K562 (cell line): ENCODE measurements at regions not wholly inside any gene's neighbourhood (a gene's known extent, or its start where the extent isn't known, plus 50 kb on each side); places are given as distances from the start of the nearest gene placed in this dataset.

Experiments used
- ATAC-seq: fragments of 200-7000 bp; cut with Tn5 transposase; 3 replicates; pipeline ENCODE4 v1.9.1; 2020; ENCODE audit warnings: moderate library complexity
- BruUV-seq: library from RNA; stranded (reverse); fragments of 400-500 nt; replicated peaks from 2 replicates; lab custom pipeline; 2021; lab: Mats Ljungman, UMichigan
- CTCF ChIA-PET: fragments of 300-600 bp; formaldehyde crosslinking; extraction: SDS; loops from one replicate; lab custom pipeline; 2021; ENCODE audit warnings: low intra/inter-chr PET ratio; lab: Yijun Ruan, JAX
- POLR2A ChIA-PET: fragments of 300-600, 350-650 bp; sonication (Branson Sonifier 250); formaldehyde crosslinking; extraction: SDS; loops from one replicate; lab custom pipeline; 2021; ENCODE audit warnings: antibody characterized with exemption, inconsistent platforms; lab: Yijun Ruan, JAX
- DNase-seq, 4 experiments: peaks; one replicate each; pipeline versions ENCODE4 v3.0.0 to v3.0.0-alpha.2; 2011 to 2018; ENCODE audit warnings: low spot score in 3 of 4, mixed read lengths in 3 of 4; ENCODE audit errors: extremely low read depth in 1 of 4
- FAIRE-seq: peaks from 2 replicates; lab custom pipeline; 2011; peaks lifted over from hg19 to GRCh38; lab: Jason Lieb, UNC
- H2AFZ ChIP-seq: 2 replicates; pipeline ENCODE4 v1.6.0; 2011; ENCODE audit warnings: low read depth, low read length, control low read depth, inconsistent platforms
- H3K27ac ChIP-seq: fragments of 200-600 bp; 3 replicates; pipeline ENCODE4 v1.8.0; 2011; ENCODE audit warnings: low read depth, mild to moderate bottlenecking, control low read depth, inconsistent platforms, low read length, moderate library complexity, mixed read lengths; ENCODE audit errors: extremely low read depth
- H3K27me3 ChIP-seq, 2 experiments: fragments of 300-600 bp in 1 of 2; 2 replicates in 1 of 2; 3 replicates in 1 of 2; pipeline versions ENCODE4 v1.6.0 to v1.8.0; 2011; ENCODE audit warnings: inconsistent platforms in 2 of 2, low read length in 2 of 2, mild to moderate bottlenecking in 1 of 2, mixed read lengths in 1 of 2, moderate library complexity in 1 of 2; ENCODE audit not compliant: control insufficient read depth in 2 of 2, insufficient read depth in 2 of 2
- H3K36me3 ChIP-seq: fragments of 300-600 bp; 3 replicates; pipeline ENCODE4 v1.8.0; 2011; ENCODE audit warnings: mild to moderate bottlenecking, low read length, inconsistent platforms; ENCODE audit not compliant: control insufficient read depth, insufficient read depth
- H3K4me1 ChIP-seq, 2 experiments: fragments of 200-600 bp in 1 of 2; replicated peaks in 1 of 2; 2 replicates in 1 of 2; 3 replicates in 1 of 2; pipeline versions ENCODE4 v1.5.1 to v1.8.0; 2011; ENCODE audit warnings: inconsistent platforms in 2 of 2, low read length in 2 of 2, mild to moderate bottlenecking in 1 of 2, mixed read lengths in 1 of 2, moderate library complexity in 1 of 2; ENCODE audit not compliant: control insufficient read depth in 2 of 2, insufficient read depth in 2 of 2
- H3K4me2 ChIP-seq: 2 replicates; pipeline ENCODE4 v1.6.1; 2011; ENCODE audit warnings: low read length, control low read depth, inconsistent platforms, mixed read lengths; ENCODE audit not compliant: insufficient read depth
- H3K4me3 ChIP-seq: fragments of 200-600 bp; sonication (generic), shearing (Covaris generic); 2 replicates; pipeline ENCODE4 v1.5.1; 2016; ENCODE audit warnings: control low read depth, inconsistent platforms
- H3K79me2 ChIP-seq: fragments of 200-600 bp; 3 replicates; pipeline ENCODE4 v1.8.0; 2011; ENCODE audit warnings: low read length, inconsistent platforms; ENCODE audit not compliant: control insufficient read depth, insufficient read depth
- H3K9ac ChIP-seq, 2 experiments: 2 replicates each; pipeline versions ENCODE4 v1.6.0 to v1.6.1; 2011; ENCODE audit warnings: low read depth in 2 of 2, low read length in 2 of 2, control low read depth in 1 of 2, inconsistent platforms in 1 of 2, mild to moderate bottlenecking in 1 of 2, mixed read lengths in 1 of 2; ENCODE audit not compliant: insufficient read depth in 1 of 2
- H3K9me1 ChIP-seq: one replicate; pipeline ENCODE4 v1.6.0; 2011; ENCODE audit warnings: inconsistent platforms, mild to moderate bottlenecking, low read length, moderate library complexity; ENCODE audit not compliant: control insufficient read depth, insufficient read depth
- H3K9me3 ChIP-seq: replicated peaks from 2 replicates; pipeline ENCODE4 v1.5.1; 2011; ENCODE audit warnings: low read depth, low read length, inconsistent platforms; ENCODE audit not compliant: control insufficient read depth, insufficient read depth
- H4K20me1 ChIP-seq: replicated peaks from 2 replicates; pipeline ENCODE4 v1.6.1; 2011; ENCODE audit warnings: low read length, inconsistent platforms, mixed read lengths; ENCODE audit not compliant: control insufficient read depth, insufficient read depth
- E2F3 ChIP-seq: fragments of 250-450 bp; sonication (Bioruptor Pico); IDR thresholded peaks from 2 replicates; pipeline ENCODE4 v1.4.0; 2020; ENCODE audit warnings: mild to moderate bottlenecking
- ELF1 ChIP-seq: fragments of 200-800 bp; sonication (Bioruptor generic); IDR thresholded peaks from 2 replicates; pipeline ENCODE4 v1.6.1; 2016; ENCODE audit warnings: missing genetic modification characterization, missing compliant biosample characterization
- FOXK1 ChIP-seq: sonication (generic); formaldehyde crosslinking; IDR thresholded peaks from 2 replicates; pipeline ENCODE4 v1.8.0; 2022; ENCODE audit warnings: missing genetic modification reagents, mild to moderate bottlenecking, borderline replicate concordance
- GATAD2A ChIP-seq: fragments of 450-650 bp; IDR thresholded peaks from 2 replicates; pipeline ENCODE4 v1.6.1; 2017
- KDM2B ChIP-seq: fragments of 250-450 bp; sonication (Bioruptor Pico); IDR thresholded peaks from 2 replicates; pipeline ENCODE4 v1.8.0; 2021; ENCODE audit warnings: mild to moderate bottlenecking, moderate library complexity
- KDM5B ChIP-seq: fragments of 200-600 bp; sonication (generic); IDR thresholded peaks from 2 replicates; pipeline ENCODE4 v1.6.1; 2012; ENCODE audit warnings: low read depth, mild to moderate bottlenecking, moderate library complexity, low read length, control low read depth, inconsistent platforms; ENCODE audit not compliant: insufficient replicate concordance
- PCBP1 ChIP-seq: fragments of 200-400 bp; formaldehyde crosslinking; IDR thresholded peaks from 2 replicates; pipeline ENCODE4 v1.6.1; 2018; ENCODE audit warnings: mild to moderate bottlenecking, low read depth, low read length; ENCODE audit not compliant: poor library complexity, severe bottlenecking
- PHF21A ChIP-seq: fragments of 450-650 bp; IDR thresholded peaks from 2 replicates; pipeline ENCODE4 v1.6.1; 2017; ENCODE audit warnings: low read depth, borderline replicate concordance
- RBBP5 ChIP-seq: fragments of 200-600 bp; sonication (generic); IDR thresholded peaks from 2 replicates; pipeline ENCODE4 v1.6.1; 2012; ENCODE audit warnings: borderline replicate concordance, mild to moderate bottlenecking, low read length, control low read depth, inconsistent platforms; ENCODE audit not compliant: insufficient read depth, poor library complexity, severe bottlenecking
- RBM34 ChIP-seq: fragments of 200-400 bp; formaldehyde crosslinking; IDR thresholded peaks from 2 replicates; pipeline ENCODE4 v1.6.1; 2018; ENCODE audit warnings: low read length, borderline replicate concordance; ENCODE audit not compliant: insufficient read depth
- SPI1 ChIP-seq: IDR thresholded peaks from 2 replicates; pipeline ENCODE4 v1.6.1; 2011; ENCODE audit warnings: low read depth, low read length, control low read depth, borderline replicate concordance
- TAF7 ChIP-seq: fragments of 450-650 bp; IDR thresholded peaks from 2 replicates; pipeline ENCODE4 v1.6.1; 2016; ENCODE audit warnings: missing genetic modification characterization, missing compliant biosample characterization
- TSC22D4 ChIP-seq: fragments of 450-650 bp; IDR thresholded peaks from 2 replicates; pipeline ENCODE4 v1.6.1; 2016; ENCODE audit warnings: missing genetic modification characterization, missing biosample characterization, control low read depth
- ZKSCAN1 ChIP-seq: fragments of 150-350 bp; IDR thresholded peaks from 2 replicates; pipeline ENCODE4 v1.6.1; 2016; ENCODE audit warnings: low read depth, low read length
- ZNF668 ChIP-seq: fragments of 250-450 bp; sonication (Bioruptor Pico); IDR thresholded peaks from 2 replicates; pipeline ENCODE4 v1.8.0; 2022; ENCODE audit warnings: mild to moderate bottlenecking, inconsistent platforms
- WGBS: fragments of 100-300 bp; shearing (Covaris generic); methylation state at CpG from one replicate; pipeline ENCODE4 v1.1.6; 2016; ENCODE audit warnings: low coverage, mixed read lengths; ENCODE audit not compliant: insufficient coverage; ENCODE audit errors: missing lambda C conversion rate; 5-methylcytosine and 5-hydroxymethylcytosine counted together
- in situ Hi-C: fragments of 300-500 bp; cut with MboI; formaldehyde crosslinking; loops from 4 replicates; pipeline ENCODE4 v1.15.0; 2018; ENCODE audit warnings: inconsistent platforms, mixed read lengths
- intact Hi-C: fragments of 100-400 bp; cut with micrococcal nuclease; formaldehyde crosslinking; loops from 2 replicates; pipeline ENCODE4 v1.14.2; 2022
- TF ChIP-seq, protein P1 (sequence below): sonication (generic); formaldehyde crosslinking; IDR thresholded peaks from 2 replicates; pipeline ENCODE4 v1.9.0; 2022; ENCODE audit warnings: mild to moderate bottlenecking, missing genetic modification reagents
- TF ChIP-seq, protein P2 (sequence below): fragments of 450-650 bp; IDR thresholded peaks from 2 replicates; pipeline ENCODE4 v1.6.1; 2017; ENCODE audit warnings: antibody characterized with exemption
- TF ChIP-seq, protein P3 (sequence below), 2 experiments: IDR thresholded peaks; 2 replicates each; pipeline ENCODE4 v1.6.1; 2011; ENCODE audit warnings: borderline replicate concordance in 1 of 2, control low read depth in 1 of 2, low read depth in 1 of 2, low read length in 1 of 2, mild to moderate bottlenecking in 1 of 2, mixed read lengths in 1 of 2, moderate library complexity in 1 of 2; ENCODE audit not compliant: insufficient read depth in 1 of 2, insufficient read length in 1 of 2, poor library complexity in 1 of 2, severe bottlenecking in 1 of 2; ENCODE audit errors: extremely low read depth in 1 of 2

DNA sequence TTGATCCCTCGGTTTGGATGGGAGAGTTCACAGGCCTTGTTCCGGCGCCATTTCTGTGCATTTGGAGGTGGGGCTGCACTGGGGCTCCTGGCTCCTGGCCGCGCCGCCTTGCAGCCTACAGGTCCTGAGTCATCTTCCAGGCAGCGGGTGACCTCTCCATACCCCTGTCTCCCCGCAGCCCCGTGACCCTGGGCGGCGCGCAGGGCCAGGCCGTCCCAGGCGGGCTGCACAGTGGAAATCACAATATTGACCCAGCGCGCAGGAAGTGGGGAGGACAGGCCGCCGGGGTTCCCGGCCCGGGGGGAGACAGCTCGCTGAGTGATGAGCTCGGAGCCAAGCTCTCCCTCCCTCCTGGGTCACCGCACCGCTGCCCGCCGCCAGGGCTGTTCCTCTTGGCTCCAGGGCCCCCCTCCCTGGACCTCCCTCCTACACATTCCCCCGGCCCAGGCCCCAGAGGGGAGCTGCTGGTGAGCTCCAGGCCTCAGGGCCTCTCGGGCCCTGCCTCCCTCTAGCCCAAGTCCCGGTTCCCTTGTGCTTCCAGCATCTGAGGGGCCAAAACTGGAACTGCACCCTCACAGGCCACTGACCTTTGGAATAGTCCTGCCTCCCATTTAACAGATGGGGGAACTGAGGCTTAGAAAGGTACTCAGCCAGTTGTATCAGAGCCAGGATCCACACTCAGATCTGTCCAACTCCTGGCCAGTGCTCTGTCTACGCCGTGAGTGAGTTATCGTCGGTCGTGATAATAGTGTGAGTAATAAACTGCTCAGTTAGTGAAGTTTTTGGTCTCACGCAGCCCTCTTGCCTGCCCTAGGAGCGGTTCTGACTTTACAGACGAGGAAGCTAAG is 142.9 kb upstream of the WNT4 start (continued):
- TF ChIP-seq RBBP5 = no peak
- TF ChIP-seq ZNF668 (CRISPR knock-in tag) = no peak
- TF ChIP-seq PCBP1 = no peak
- TF ChIP-seq RBM34 = no peak
- no peak for TF ChIP-seq TSC22D4

DNA sequence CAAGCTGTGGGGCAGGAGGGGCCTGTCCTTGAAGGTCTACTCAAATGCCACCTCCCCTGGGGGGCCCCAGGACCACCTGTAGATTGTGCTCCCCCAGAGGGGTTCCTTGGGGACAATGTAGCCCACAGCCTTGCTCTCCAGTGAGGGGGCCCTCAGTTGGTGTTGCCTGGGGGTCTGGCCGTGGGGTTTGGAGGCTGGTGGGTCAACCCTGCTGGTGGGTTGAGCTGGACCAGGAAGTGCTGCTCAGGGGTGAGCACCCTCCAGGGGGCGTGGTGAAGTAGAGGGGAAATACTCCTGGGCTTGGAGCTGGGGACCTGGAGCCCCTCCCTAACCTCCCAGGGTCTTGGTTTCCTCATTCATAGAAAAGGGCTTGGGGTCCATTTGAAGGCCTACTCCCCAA is 143.6 kb upstream of the WNT4 start:
- no peaks in the 10 kb centered on the region for H4K20me1 ChIP-seq
- H3K9ac ChIP-seq = peak overlapping the region in 1 of 2 experiments; percentile 37; a peak in 1 of 4 replicates
- BruUV-seq = no TSS peak
- POLR2A ChIA-PET = interaction anchor here (0.6 to 1.1 kb wide), 2 partner anchors 39 to 1345 kb away, joined by 3 to 5 read pairs; no protein-coding TSS in a partner anchor
- ATAC-seq (peak; percentile 25; the same call in 1 of the 3 replicates), FAIRE-seq (no peak), DNase-seq (peak; percentile 34 to 48 (median 42))
- peaks cover 10 to 17% of the 10 kb centered on the region in 2 experiments for H3K27me3 ChIP-seq
- H3K9me3 ChIP-seq = no peaks in the 10 kb centered on the region
- WGBS = 37% methylated on average over 2 of the region's 2 CpGs
- no peak overlapping the region for H3K4me2 ChIP-seq
- peaks cover 20% of the 10 kb centered on the region in 2 experiments for H3K4me1 ChIP-seq
- no peak overlapping the region for H3K4me3 ChIP-seq
- CTCF ChIA-PET = no interaction called here
- no peaks in the 10 kb centered on the region for H3K36me3 ChIP-seq
- intact Hi-C loops (no loop called here), in situ Hi-C loops (no loop called here)
- H3K79me2 ChIP-seq = no peaks in the 10 kb centered on the region
- H2AFZ ChIP-seq = peak overlapping the region; percentile 92
- peak overlapping the region; percentile 53; the same call in 1 of the 3 replicates for H3K27ac ChIP-seq
- peaks cover 3% of the 10 kb centered on the region for H3K9me1 ChIP-seq
- TF ChIP-seq FOXK1 = no peak
- TF ChIP-seq KDM5B = no peak
- TF ChIP-seq, protein P1, sequence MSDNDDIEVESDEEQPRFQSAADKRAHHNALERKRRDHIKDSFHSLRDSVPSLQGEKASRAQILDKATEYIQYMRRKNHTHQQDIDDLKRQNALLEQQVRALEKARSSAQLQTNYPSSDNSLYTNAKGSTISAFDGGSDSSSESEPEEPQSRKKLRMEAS = no peak
- peak; percentile 62 for TF ChIP-seq ELF1 (tag)
- TF ChIP-seq E2F3 (CRISPR knock-in tag) = no peak
- TF ChIP-seq KDM2B (CRISPR knock-in tag) = no peak
- TF ChIP-seq SPI1 = peak; percentile 40; the same call in 1 of the 2 replicates
- TF ChIP-seq, protein P2, sequence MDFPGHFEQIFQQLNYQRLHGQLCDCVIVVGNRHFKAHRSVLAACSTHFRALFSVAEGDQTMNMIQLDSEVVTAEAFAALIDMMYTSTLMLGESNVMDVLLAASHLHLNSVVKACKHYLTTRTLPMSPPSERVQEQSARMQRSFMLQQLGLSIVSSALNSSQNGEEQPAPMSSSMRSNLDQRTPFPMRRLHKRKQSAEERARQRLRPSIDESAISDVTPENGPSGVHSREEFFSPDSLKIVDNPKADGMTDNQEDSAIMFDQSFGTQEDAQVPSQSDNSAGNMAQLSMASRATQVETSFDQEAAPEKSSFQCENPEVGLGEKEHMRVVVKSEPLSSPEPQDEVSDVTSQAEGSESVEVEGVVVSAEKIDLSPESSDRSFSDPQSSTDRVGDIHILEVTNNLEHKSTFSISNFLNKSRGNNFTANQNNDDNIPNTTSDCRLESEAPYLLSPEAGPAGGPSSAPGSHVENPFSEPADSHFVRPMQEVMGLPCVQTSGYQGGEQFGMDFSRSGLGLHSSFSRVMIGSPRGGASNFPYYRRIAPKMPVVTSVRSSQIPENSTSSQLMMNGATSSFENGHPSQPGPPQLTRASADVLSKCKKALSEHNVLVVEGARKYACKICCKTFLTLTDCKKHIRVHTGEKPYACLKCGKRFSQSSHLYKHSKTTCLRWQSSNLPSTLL = no peak
- TF ChIP-seq ZKSCAN1 = no peak
- no peak for TF ChIP-seq PHF21A
- no peak for TF ChIP-seq GATAD2A
- TF ChIP-seq, protein P3, sequence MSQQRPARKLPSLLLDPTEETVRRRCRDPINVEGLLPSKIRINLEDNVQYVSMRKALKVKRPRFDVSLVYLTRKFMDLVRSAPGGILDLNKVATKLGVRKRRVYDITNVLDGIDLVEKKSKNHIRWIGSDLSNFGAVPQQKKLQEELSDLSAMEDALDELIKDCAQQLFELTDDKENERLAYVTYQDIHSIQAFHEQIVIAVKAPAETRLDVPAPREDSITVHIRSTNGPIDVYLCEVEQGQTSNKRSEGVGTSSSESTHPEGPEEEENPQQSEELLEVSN (IDR thresholded peaks at IDR 0.05; ENCODE audit: borderline replicate concordance in 1 of 2, extremely low read depth in 1 of 2, insufficient read depth in 1 of 2, insufficient read length in 1 of 2, low read depth in 1 of 2, low read length in 1 of 2, poor library complexity in 1 of 2, severe bottlenecking in 1 of 2) = no peak
- TF ChIP-seq TAF7 (tag) = no peak
